DND-41 (cell line): ENCODE measurements at regions not wholly inside any gene's neighbourhood (a gene's known extent, or its start where the extent isn't known, plus 50 kb on each side); places are given as distances from the start of the nearest gene placed in this dataset.

Source experiments
- CTCF ChIP-seq: IDR thresholded peaks from 2 replicates; pipeline ENCODE4 v1.5.1; 2012; ENCODE audit warnings: borderline replicate concordance, low read length, moderate library complexity, mild to moderate bottlenecking; ENCODE audit not compliant: poor library complexity, severe bottlenecking; ENCODE audit errors: extremely low read depth
- EZH2 ChIP-seq: IDR thresholded peaks from 3 replicates; pipeline ENCODE4 v1.6.1; 2012; ENCODE audit warnings: borderline replicate concordance, low read depth, mild to moderate bottlenecking, moderate library complexity, low read length, inconsistent platforms; ENCODE audit not compliant: severe bottlenecking

- TF ChIP-seq CTCF (no peak), EZH2 (no peak)
Observed at GRCh38 chr6:105476978-105477377, 74.1 kb upstream of the PREP start.
